Gastroesophageal sphincter (tissue), 4 donors: ENCODE measurements at regions not wholly inside any gene's neighbourhood (a gene's known extent, or its start where the extent isn't known, plus 50 kb on each side); places are given as distances from the start of the nearest gene placed in this dataset.
"Not testable (repeated sequence)": the region's sequence is repeated elsewhere in the genome, so short reads cannot be mapped to it uniquely, and the experiment has no call there.

Experiments used
- ATAC-seq: fragments of 150-250 bp; one replicate; pipeline ENCODE4 v1.9.1; 2016; ENCODE audit warnings: mild to moderate bottlenecking, moderate library complexity
- H3K27ac ChIP-seq, 4 donors: fragments of 200-600 bp; sonication (generic) in 3 of 4; 1 replicate in 3 of 4; 2 replicates in 1 of 4; pipeline ENCODE4 v1.5.1; 2016 to 2019
- H3K27me3 ChIP-seq: fragments of 200-600 bp; sonication (generic); one replicate; pipeline ENCODE4 v1.5.1; 2019
- H3K36me3 ChIP-seq, 2 donors: fragments of 200-600 bp; sonication (generic); one replicate each; pipeline ENCODE4 v1.5.1; 2019; ENCODE audit warnings: control low read depth in 1 of 2
- H3K4me1 ChIP-seq, 3 donors: fragments of 200-600 bp; sonication (generic); 1 replicate in 2 of 3; 2 replicates in 1 of 3; pipeline ENCODE4 v1.5.1; 2016 to 2019; ENCODE audit warnings: control low read depth in 2 of 3
- H3K4me3 ChIP-seq, 2 donors: fragments of 200-600 bp; sonication (generic); one replicate each; pipeline ENCODE4 v1.5.1; 2019; ENCODE audit warnings: mild to moderate bottlenecking in 1 of 2, moderate library complexity in 1 of 2
- H3K9me3 ChIP-seq, 3 donors: fragments of 200-600 bp; sonication (generic); one replicate each; pipeline ENCODE4 v1.5.1; 2017 to 2019; ENCODE audit warnings: control low read depth in 2 of 3
- CTCF ChIP-seq, 4 experiments: fragments of 200-600 bp in 2 of 4; fragments of 450-650 bp in 2 of 4; sonication (generic) in 1 of 4; IDR thresholded peaks; one replicate each; pipeline ENCODE4 v1.5.1; 2017 to 2019; ENCODE audit warnings: antibody characterized with exemption in 4 of 4, mild to moderate bottlenecking in 2 of 4, moderate library complexity in 2 of 4
- EP300 ChIP-seq: sonication (generic); formaldehyde crosslinking; IDR thresholded peaks from one replicate; pipeline ENCODE4 v1.6.1; 2017; ENCODE audit warnings: antibody characterized with exemption, mild to moderate bottlenecking
- POLR2A ChIP-seq, 2 donors: fragments of 450-650 bp; IDR thresholded peaks; one replicate each; pipeline ENCODE4 v1.6.1; 2017; ENCODE audit warnings: antibody characterized with exemption in 2 of 2, mild to moderate bottlenecking in 2 of 2, moderate library complexity in 1 of 2
- POLR2AphosphoS5 ChIP-seq: sonication (generic); formaldehyde crosslinking; IDR thresholded peaks from one replicate; pipeline ENCODE4 v1.6.1; 2017; ENCODE audit warnings: antibody characterized with exemption
- WGBS, 2 donors: methylation state at CpG; one replicate each; pipeline ENCODE4 v1.1.5; 2018; ENCODE audit warnings: low coverage in 1 of 2; 5-methylcytosine and 5-hydroxymethylcytosine counted together

GRCh38 chr11:57047610-57048009 is 58.9 kb downstream of the OR5AK2 start:
- H3K4me1 ChIP-seq = no peaks in the 10 kb centered on the region
- H3K4me3 ChIP-seq = no peak overlapping the region
- no peak for TF ChIP-seq POLR2AphosphoS5
- H3K27ac ChIP-seq = no peak overlapping the region
- H3K9me3 ChIP-seq = peaks cover 0 to 18% (median 0%) of the 10 kb centered on the region in 3 donors
- H3K36me3 ChIP-seq = no peaks in the 10 kb centered on the region
- no peak for ATAC-seq
- no peaks in the 10 kb centered on the region for H3K27me3 ChIP-seq

GRCh38 chr11:57049749-57050148 is 61.0 kb downstream of the OR5AK2 start:
- Histone ChIP-seq H3K27me3 (no peaks in the 10 kb centered on the region), H3K36me3 (no peaks in the 10 kb centered on the region), H3K4me1 (no peaks in the 10 kb centered on the region), H3K27ac (no peak overlapping the region), H3K4me3 (no peak overlapping the region), H3K9me3 (peaks cover 0 to 7% (median 0%) of the 10 kb centered on the region in 3 donors)
- 71 to 96% methylated on average over 3 to 4 of the region's 4 CpGs for WGBS, 2 donors
- TF ChIP-seq EP300 (no peak), POLR2AphosphoS5 (no peak), POLR2A (IDR thresholded peaks at IDR 0.05) (no peak)
- no peak for ATAC-seq

- Histone ChIP-seq H3K4me1 (no peaks in the 10 kb centered on the region), H3K4me3 (no peak overlapping the region), H3K9me3 (no peaks in the 10 kb centered on the region), H3K27me3 (no peaks in the 10 kb centered on the region), H3K27ac (no peak overlapping the region), H3K36me3 (no peaks in the 10 kb centered on the region)
- no peak for ATAC-seq
- no peak for TF ChIP-seq POLR2AphosphoS5
- TF ChIP-seq POLR2A (IDR thresholded peaks at IDR 0.05) = no peak
- TF ChIP-seq EP300 = no peak
- no peak for TF ChIP-seq CTCF (IDR thresholded peaks at IDR 0.05)
Observed at GRCh38 chr11:57054817-57055216, 66.1 kb downstream of the OR5AK2 start.

GRCh38 chr11:57055744-57056143 is 67.0 kb downstream of the OR5AK2 start:
- TF ChIP-seq CTCF (IDR thresholded peaks at IDR 0.05) (no peak), EP300 (no peak), POLR2AphosphoS5 (no peak), POLR2A (IDR thresholded peaks at IDR 0.05) (no peak)
- no peak overlapping the region for H3K4me3 ChIP-seq

GRCh38 chr11:57056735-57057134 is 68.0 kb downstream of the OR5AK2 start:
- Histone ChIP-seq H3K36me3 (no peaks in the 10 kb centered on the region), H3K4me1 (no peaks in the 10 kb centered on the region), H3K27ac (no peak overlapping the region), H3K27me3 (no peaks in the 10 kb centered on the region), H3K9me3 (no peaks in the 10 kb centered on the region), H3K4me3 (no peak overlapping the region)
- TF ChIP-seq POLR2A (IDR thresholded peaks at IDR 0.05) = no peak
- TF ChIP-seq EP300 = no peak
- TF ChIP-seq CTCF (IDR thresholded peaks at IDR 0.05) = no peak
- no peak for TF ChIP-seq POLR2AphosphoS5
- 44 to 55% methylated on average over 2 to 3 of the region's 3 CpGs for WGBS, 2 donors
- ATAC-seq = no peak

More at GRCh38 chr11:57055744-57056143, 67.0 kb downstream of the OR5AK2 start:
- Histone ChIP-seq H3K4me1 (no peaks in the 10 kb centered on the region), H3K36me3 (no peaks in the 10 kb centered on the region), H3K9me3 (no peaks in the 10 kb centered on the region), H3K27ac (no peak overlapping the region), H3K27me3 (no peaks in the 10 kb centered on the region)
- no peak for ATAC-seq
- 88 to 100% methylated on average over 2 of the region's 2 CpGs for WGBS, 2 donors

- H3K27me3 ChIP-seq = no peaks in the 10 kb centered on the region
- no peak for ATAC-seq
- no peaks in the 10 kb centered on the region for H3K4me1 ChIP-seq
- peaks cover 0 to 6% (median 0%) of the 10 kb centered on the region in 3 donors for H3K9me3 ChIP-seq
- H3K36me3 ChIP-seq = no peaks in the 10 kb centered on the region
- no peak overlapping the region for H3K4me3 ChIP-seq
- TF ChIP-seq POLR2AphosphoS5 (no peak), POLR2A (IDR thresholded peaks at IDR 0.05) (no peak), CTCF (IDR thresholded peaks at IDR 0.05) (no peak), EP300 (no peak)
- H3K27ac ChIP-seq = no peak overlapping the region
Observed at GRCh38 chr11:57057561-57057960, 68.8 kb downstream of the OR5AK2 start.

- not testable (repeated sequence) for H3K4me3 ChIP-seq, H3K27me3 ChIP-seq, ATAC-seq, H3K36me3 ChIP-seq, H3K4me1 ChIP-seq, H3K27ac ChIP-seq
- WGBS, 2 donors = 100% methylated on average over 1 of the region's 7 CpGs; no CpG with 5 or more reads in 1 of the 2 donors
- H3K9me3 ChIP-seq = peaks cover 0 to 23% (median 0%) of the 10 kb centered on the region in 3 donors
Observed at GRCh38 chr11:57062957-57063356, 74.2 kb downstream of the OR5AK2 start.
